ENCODE measurements at regions not wholly inside any gene's neighbourhood (a gene's known extent, or its start where the extent isn't known, plus 50 kb on each side); places are given as distances from the start of the nearest gene placed in this dataset.

GRCh38 chr3:152056481-152056880 is 183.0 kb downstream of the SUCNR1 start:
- no peak for DNase-seq

- DNase-seq = no peak
Observed at GRCh38 chr3:152056987-152057386, 183.5 kb downstream of the SUCNR1 start.

- no peak for DNase-seq
Observed at GRCh38 chr3:152058856-152059255, 185.4 kb downstream of the SUCNR1 start.

GRCh38 chr3:152060701-152061100 is 187.3 kb downstream of the SUCNR1 start:
- no peak for DNase-seq

- DNase-seq = no peak
Observed at GRCh38 chr3:152061296-152061695, 187.9 kb downstream of the SUCNR1 start.

GRCh38 chr3:152069871-152070270 is 196.4 kb downstream of the SUCNR1 start:
- DNase-seq = no peak

GRCh38 chr3:152071315-152071714 is 197.4 kb upstream of the MBNL1 start:
- no peak for DNase-seq

- DNase-seq = peak; percentile 39
Observed at GRCh38 chr3:152071924-152072323, 196.8 kb upstream of the MBNL1 start.

- no peak for DNase-seq
Observed at GRCh38 chr3:152073267-152073666, 195.5 kb upstream of the MBNL1 start.

GRCh38 chr3:152076148-152076547 is 192.6 kb upstream of the MBNL1 start:
- DNase-seq = peak; percentile 11

GRCh38 chr3:152079980-152080379 is 188.7 kb upstream of the MBNL1 start:
- DNase-seq = no peak

- no peak for DNase-seq
Observed at GRCh38 chr3:152083135-152083534, 185.6 kb upstream of the MBNL1 start.

- no peak for DNase-seq
Observed at GRCh38 chr3:152084441-152085158, 184.1 kb upstream of the MBNL1 start.

- DNase-seq = no peak
Observed at GRCh38 chr3:152087153-152087552, 181.6 kb upstream of the MBNL1 start.

GRCh38 chr3:152089528-152089927 is 179.2 kb upstream of the MBNL1 start:
- DNase-seq = no peak

- DNase-seq = no peak
Observed at GRCh38 chr3:152091725-152092124, 177.0 kb upstream of the MBNL1 start.

GRCh38 chr3:152093901-152094300 is 174.8 kb upstream of the MBNL1 start:
- no peak for DNase-seq

- no peak for DNase-seq
Observed at GRCh38 chr3:152094406-152094805, 174.3 kb upstream of the MBNL1 start.

- no peak for DNase-seq
Observed at GRCh38 chr3:152095472-152095871, 173.3 kb upstream of the MBNL1 start.

GRCh38 chr3:152096280-152096906 is 172.3 kb upstream of the MBNL1 start:
- DNase-seq = peak; percentile 93

- no peak for DNase-seq
Observed at GRCh38 chr3:152097120-152097519, 171.6 kb upstream of the MBNL1 start.

- peak; percentile 33 for DNase-seq
Observed at GRCh38 chr3:152097770-152098169, 171.0 kb upstream of the MBNL1 start.

GRCh38 chr3:152100491-152101132 is 168.1 kb upstream of the MBNL1 start:
- DNase-seq = no peak

GRCh38 chr3:152102410-152102809 is 166.3 kb upstream of the MBNL1 start:
- DNase-seq = no peak

All from GF-D8 (cell line).